ENCODE measurements at regions not wholly inside any gene's neighbourhood (a gene's known extent, or its start where the extent isn't known, plus 50 kb on each side); places are given as distances from the start of the nearest gene placed in this dataset.
"Not testable (repeated sequence)": the region's sequence is repeated elsewhere in the genome, so short reads cannot be mapped to it uniquely, and the experiment has no call there.

DNA sequence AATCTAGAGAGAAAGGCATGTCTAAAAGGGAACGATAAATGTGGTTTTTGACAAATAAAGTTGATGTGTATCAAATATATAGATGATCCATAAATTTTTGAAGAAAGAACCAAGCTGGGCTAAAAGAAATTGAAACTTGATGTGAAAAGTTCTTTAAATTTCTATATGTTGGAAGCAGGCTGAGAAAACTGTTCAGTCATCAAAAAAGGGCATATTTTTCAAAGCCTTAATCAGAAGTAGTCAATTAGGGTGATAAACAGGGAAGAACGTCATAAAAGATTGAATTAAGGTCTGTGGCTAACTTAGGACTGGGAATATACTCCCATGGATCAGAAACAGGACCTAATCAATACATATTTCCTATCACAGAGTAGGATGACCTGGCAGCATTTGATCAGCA, 211.4 kb upstream of the ZRANB2 start (continued):
- TF ChIP-seq, protein P1, sequence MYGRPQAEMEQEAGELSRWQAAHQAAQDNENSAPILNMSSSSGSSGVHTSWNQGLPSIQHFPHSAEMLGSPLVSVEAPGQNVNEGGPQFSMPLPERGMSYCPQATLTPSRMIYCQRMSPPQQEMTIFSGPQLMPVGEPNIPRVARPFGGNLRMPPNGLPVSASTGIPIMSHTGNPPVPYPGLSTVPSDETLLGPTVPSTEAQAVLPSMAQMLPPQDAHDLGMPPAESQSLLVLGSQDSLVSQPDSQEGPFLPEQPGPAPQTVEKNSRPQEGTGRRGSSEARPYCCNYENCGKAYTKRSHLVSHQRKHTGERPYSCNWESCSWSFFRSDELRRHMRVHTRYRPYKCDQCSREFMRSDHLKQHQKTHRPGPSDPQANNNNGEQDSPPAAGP (tag by site-specific recombination; IDR thresholded peaks at IDR 0.05), result no peak

DNA sequence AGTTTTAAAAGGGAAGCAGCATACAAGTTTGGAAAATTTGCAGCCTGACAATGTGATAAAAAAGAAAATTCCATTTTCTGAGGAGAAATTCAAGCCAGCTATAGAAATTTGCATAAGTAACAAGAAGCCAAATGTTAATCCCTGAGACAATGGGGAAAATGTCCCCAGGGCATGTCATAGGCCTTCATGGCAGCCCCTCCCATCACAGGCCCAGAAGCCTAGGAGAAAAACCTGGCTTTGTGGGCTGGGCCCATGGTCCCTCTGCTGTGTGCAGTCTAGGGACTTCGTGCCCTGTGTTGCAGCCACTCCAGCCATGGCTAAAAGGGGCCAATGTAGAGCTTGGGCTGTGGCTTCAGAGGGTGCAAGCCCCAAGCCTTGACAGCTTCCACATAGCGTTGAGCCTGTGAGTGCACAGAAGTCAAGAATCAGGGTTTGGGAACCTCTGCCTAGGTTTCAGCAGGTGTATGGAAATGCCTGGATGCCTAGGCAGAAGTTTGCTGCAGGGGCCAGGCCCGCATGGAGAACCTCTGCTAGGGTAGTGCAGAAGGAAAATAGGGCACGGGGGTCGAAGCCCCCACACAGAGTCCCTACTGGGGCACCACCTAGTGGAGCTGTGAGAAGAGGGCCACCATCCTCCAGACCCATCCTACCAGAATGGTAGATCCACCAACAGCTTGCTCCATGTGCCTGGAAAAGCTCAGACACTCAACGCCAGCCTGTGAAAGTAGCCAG, 209.8 kb upstream of the ZRANB2 start:
- POLR2A ChIA-PET; H3K27ac ChIP-seq (ENCODE audit: extremely low read depth, low read depth, low read length); CTCF ChIA-PET; H3K4me3 ChIP-seq (ENCODE audit: low read depth, low read length); H3K9me3 ChIP-seq (ENCODE audit: control insufficient read depth, insufficient read depth, low read depth, low read length); H3K4me1 ChIP-seq (ENCODE audit: control insufficient read depth, insufficient read depth, low read length); H3K36me3 ChIP-seq (ENCODE audit: control insufficient read depth in 2 of 2, insufficient read depth in 1 of 2, low read length in 2 of 2): not testable (repeated sequence)

DNA sequence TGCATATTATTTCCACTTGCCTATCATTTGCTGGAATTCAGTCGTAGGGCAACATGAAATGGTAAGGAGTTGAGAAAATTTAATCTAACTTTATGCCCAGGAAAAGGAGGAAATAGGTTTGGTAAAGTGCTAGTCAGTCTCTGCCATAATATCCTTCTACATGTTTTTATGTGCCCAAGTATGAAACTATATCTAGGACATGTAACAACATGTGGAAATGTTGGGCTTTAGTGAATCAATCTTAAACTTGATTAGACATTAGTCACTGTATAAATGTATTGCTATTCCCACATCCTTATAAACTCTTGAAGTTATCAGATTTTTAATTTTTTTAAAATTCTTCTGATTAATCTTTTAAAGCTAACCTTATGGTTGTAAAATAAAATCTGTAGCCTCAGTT, 204.7 kb upstream of the ZRANB2 start:
- ChIA-PET CTCF (no interaction called here), POLR2A (no interaction called here)
- H3K27ac ChIP-seq (ENCODE audit: extremely low read depth, low read depth, low read length), result no peak overlapping the region

More for the DNA sequence above, 204.7 kb upstream of the ZRANB2 start:
- H3K36me3 ChIP-seq (ENCODE audit: control insufficient read depth in 2 of 2, insufficient read depth in 1 of 2, low read length in 2 of 2), result no peaks in the 10 kb centered on the region
- TF ChIP-seq ZNF155 (tag by site-specific recombination; IDR thresholded peaks at IDR 0.05) (no peak), ZNF169 (tag by site-specific recombination; IDR thresholded peaks at IDR 0.05) (no peak), ZNF324 (tag by site-specific recombination; IDR thresholded peaks at IDR 0.05) (no peak), SP3 (tag by site-specific recombination; IDR thresholded peaks at IDR 0.05) (no peak), OVOL3 (tag by site-specific recombination; IDR thresholded peaks at IDR 0.05) (no peak), AEBP2 (tag by site-specific recombination; IDR thresholded peaks at IDR 0.05; ENCODE audit: borderline replicate concordance) (no peak), KLF16 (tag by site-specific recombination; IDR thresholded peaks at IDR 0.05) (no peak), ZNF768 (tag by site-specific recombination; IDR thresholded peaks at IDR 0.05) (no peak), REPIN1 (tag by site-specific recombination; IDR thresholded peaks at IDR 0.05; ENCODE audit: low read depth) (no peak), ZBTB20 (tag by site-specific recombination; IDR thresholded peaks at IDR 0.05) (no peak), PRDM6 (tag by site-specific recombination; IDR thresholded peaks at IDR 0.05) (no peak), WT1 (tag by site-specific recombination; IDR thresholded peaks at IDR 0.05) (no peak), HOXC10 (CRISPR knock-in tag; IDR thresholded peaks at IDR 0.05) (no peak), SALL2 (tag by site-specific recombination; IDR thresholded peaks at IDR 0.05; ENCODE audit: borderline replicate concordance) (no peak)
- TF ChIP-seq, protein P2, sequence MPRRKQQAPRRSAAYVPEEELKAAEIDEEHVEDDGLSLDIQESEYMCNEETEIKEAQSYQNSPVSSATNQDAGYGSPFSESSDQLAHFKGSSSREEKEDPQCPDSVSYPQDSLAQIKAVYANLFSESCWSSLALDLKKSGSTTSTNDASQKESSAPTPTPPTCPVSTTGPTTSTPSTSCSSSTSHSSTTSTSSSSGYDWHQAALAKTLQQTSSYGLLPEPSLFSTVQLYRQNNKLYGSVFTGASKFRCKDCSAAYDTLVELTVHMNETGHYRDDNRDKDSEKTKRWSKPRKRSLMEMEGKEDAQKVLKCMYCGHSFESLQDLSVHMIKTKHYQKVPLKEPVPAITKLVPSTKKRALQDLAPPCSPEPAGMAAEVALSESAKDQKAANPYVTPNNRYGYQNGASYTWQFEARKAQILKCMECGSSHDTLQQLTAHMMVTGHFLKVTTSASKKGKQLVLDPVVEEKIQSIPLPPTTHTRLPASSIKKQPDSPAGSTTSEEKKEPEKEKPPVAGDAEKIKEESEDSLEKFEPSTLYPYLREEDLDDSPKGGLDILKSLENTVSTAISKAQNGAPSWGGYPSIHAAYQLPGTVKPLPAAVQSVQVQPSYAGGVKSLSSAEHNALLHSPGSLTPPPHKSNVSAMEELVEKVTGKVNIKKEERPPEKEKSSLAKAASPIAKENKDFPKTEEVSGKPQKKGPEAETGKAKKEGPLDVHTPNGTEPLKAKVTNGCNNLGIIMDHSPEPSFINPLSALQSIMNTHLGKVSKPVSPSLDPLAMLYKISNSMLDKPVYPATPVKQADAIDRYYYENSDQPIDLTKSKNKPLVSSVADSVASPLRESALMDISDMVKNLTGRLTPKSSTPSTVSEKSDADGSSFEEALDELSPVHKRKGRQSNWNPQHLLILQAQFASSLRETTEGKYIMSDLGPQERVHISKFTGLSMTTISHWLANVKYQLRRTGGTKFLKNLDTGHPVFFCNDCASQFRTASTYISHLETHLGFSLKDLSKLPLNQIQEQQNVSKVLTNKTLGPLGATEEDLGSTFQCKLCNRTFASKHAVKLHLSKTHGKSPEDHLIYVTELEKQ (tag by site-specific recombination; IDR thresholded peaks at IDR 0.05; ENCODE audit: borderline replicate concordance), result no peak
- TF ChIP-seq, protein P3, sequence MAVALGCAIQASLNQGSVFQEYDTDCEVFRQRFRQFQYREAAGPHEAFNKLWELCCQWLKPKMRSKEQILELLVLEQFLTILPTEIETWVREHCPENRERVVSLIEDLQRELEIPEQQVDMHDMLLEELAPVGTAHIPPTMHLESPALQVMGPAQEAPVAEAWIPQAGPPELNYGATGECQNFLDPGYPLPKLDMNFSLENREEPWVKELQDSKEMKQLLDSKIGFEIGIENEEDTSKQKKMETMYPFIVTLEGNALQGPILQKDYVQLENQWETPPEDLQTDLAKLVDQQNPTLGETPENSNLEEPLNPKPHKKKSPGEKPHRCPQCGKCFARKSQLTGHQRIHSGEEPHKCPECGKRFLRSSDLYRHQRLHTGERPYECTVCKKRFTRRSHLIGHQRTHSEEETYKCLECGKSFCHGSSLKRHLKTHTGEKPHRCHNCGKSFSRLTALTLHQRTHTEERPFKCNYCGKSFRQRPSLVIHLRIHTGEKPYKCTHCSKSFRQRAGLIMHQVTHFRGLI (tag by site-specific recombination; IDR thresholded peaks at IDR 0.05), result no peak
- TF ChIP-seq, protein P4, sequence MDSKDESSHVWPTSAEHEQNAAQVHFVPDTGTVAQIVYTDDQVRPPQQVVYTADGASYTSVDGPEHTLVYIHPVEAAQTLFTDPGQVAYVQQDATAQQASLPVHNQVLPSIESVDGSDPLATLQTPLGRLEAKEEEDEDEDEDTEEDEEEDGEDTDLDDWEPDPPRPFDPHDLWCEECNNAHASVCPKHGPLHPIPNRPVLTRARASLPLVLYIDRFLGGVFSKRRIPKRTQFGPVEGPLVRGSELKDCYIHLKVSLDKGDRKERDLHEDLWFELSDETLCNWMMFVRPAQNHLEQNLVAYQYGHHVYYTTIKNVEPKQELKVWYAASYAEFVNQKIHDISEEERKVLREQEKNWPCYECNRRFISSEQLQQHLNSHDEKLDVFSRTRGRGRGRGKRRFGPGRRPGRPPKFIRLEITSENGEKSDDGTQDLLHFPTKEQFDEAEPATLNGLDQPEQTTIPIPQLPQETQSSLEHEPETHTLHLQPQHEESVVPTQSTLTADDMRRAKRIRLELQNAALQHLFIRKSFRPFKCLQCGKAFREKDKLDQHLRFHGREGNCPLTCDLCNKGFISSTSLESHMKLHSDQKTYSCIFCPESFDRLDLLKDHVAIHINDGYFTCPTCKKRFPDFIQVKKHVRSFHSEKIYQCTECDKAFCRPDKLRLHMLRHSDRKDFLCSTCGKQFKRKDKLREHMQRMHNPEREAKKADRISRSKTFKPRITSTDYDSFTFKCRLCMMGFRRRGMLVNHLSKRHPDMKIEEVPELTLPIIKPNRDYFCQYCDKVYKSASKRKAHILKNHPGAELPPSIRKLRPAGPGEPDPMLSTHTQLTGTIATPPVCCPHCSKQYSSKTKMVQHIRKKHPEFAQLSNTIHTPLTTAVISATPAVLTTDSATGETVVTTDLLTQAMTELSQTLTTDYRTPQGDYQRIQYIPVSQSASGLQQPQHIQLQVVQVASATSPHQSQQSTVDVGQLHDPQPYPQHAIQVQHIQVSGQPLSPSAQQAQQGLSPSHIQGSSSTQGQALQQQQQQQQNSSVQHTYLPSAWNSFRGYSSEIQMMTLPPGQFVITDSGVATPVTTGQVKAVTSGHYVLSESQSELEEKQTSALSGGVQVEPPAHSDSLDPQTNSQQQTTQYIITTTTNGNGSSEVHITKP (tag by site-specific recombination; IDR thresholded peaks at IDR 0.05), result no peak
- H3K9me3 ChIP-seq (ENCODE audit: control insufficient read depth, insufficient read depth, low read depth, low read length), result no peaks in the 10 kb centered on the region
- H3K4me3 ChIP-seq (ENCODE audit: low read depth, low read length), result no peak overlapping the region
- no peaks in the 10 kb centered on the region for H3K4me1 ChIP-seq (ENCODE audit: control insufficient read depth, insufficient read depth, low read length)
